Activated T-cell treated with anti-CD3 and anti-CD28 coated beads, Interleukin-2, amount 50 U/mL, for 4 hours (primary cell): ENCODE measurements at regions not wholly inside any gene's neighbourhood (a gene's known extent, or its start where the extent isn't known, plus 50 kb on each side); places are given as distances from the start of the nearest gene placed in this dataset.
"Not testable (repeated sequence)": the region's sequence is repeated elsewhere in the genome, so short reads cannot be mapped to it uniquely, and the experiment has no call there.

Experiments used
- ATAC-seq, 2 donors: fragments of 200-7000 bp; cut with Tn5 transposase; one replicate each; pipeline ENCODE4 v1.10.0; 2021
- DNase-seq: peaks from one replicate; pipeline ENCODE4 v3.0.0-alpha.2; 2020
- H3K27me3 Mint-ChIP-seq: one replicate; pipeline ENCODE4 v1.8.0; 2021; ENCODE audit warnings: low read depth, mixed read lengths
- H3K36me3 Mint-ChIP-seq: one replicate; pipeline ENCODE4 v1.8.0; 2022; ENCODE audit warnings: mixed read lengths; ENCODE audit not compliant: insufficient read depth
- H3K4me1 Mint-ChIP-seq: one replicate; pipeline ENCODE4 v1.8.0; 2021; ENCODE audit warnings: low read depth, mixed read lengths
- H3K4me3 Mint-ChIP-seq: one replicate; pipeline ENCODE4 v1.8.0; 2021; ENCODE audit warnings: mild to moderate bottlenecking, moderate library complexity, mixed read lengths
- H3K9me3 Mint-ChIP-seq: one replicate; pipeline ENCODE4 v1.8.0; 2021; ENCODE audit warnings: mixed read lengths

- DNase-seq (no peak), ATAC-seq (no peak)
- no peaks in the 10 kb centered on the region for H3K4me1 Mint-ChIP-seq
- no peaks in the 10 kb centered on the region for H3K36me3 Mint-ChIP-seq
- H3K4me3 Mint-ChIP-seq: no peak overlapping the region
- H3K27me3 Mint-ChIP-seq: no peaks in the 10 kb centered on the region
- peaks cover 15% of the 10 kb centered on the region for H3K9me3 Mint-ChIP-seq
Observed at GRCh38 chr17:71099003-71099714, 929.8 kb downstream of the KCNJ2 start.

- DNase-seq (no peak), ATAC-seq (no peak)
- Mint-ChIP-seq H3K4me1 (no peaks in the 10 kb centered on the region), H3K9me3 (peaks cover 10% of the 10 kb centered on the region), H3K36me3 (no peaks in the 10 kb centered on the region), H3K4me3 (no peak overlapping the region), H3K27me3 (no peaks in the 10 kb centered on the region)
Observed at GRCh38 chr17:71102777-71103176, 933.4 kb downstream of the KCNJ2 start.

- Mint-ChIP-seq H3K27me3 (no peaks in the 10 kb centered on the region), H3K9me3 (peaks cover 10% of the 10 kb centered on the region), H3K36me3 (no peaks in the 10 kb centered on the region), H3K4me1 (no peaks in the 10 kb centered on the region), H3K4me3 (no peak overlapping the region)
- no peak for DNase-seq
- ATAC-seq: no peak
Observed at GRCh38 chr17:71104225-71104624, 934.9 kb downstream of the KCNJ2 start.

GRCh38 chr17:71106056-71106455 is 936.7 kb downstream of the KCNJ2 start:
- peaks cover 10% of the 10 kb centered on the region for H3K9me3 Mint-ChIP-seq
- H3K27me3 Mint-ChIP-seq, DNase-seq, H3K36me3 Mint-ChIP-seq, H3K4me1 Mint-ChIP-seq, H3K4me3 Mint-ChIP-seq, ATAC-seq: not testable (repeated sequence)

- DNase-seq (no peak), ATAC-seq (no peak)
- H3K27me3 Mint-ChIP-seq: no peaks in the 10 kb centered on the region
- H3K4me3 Mint-ChIP-seq: no peak overlapping the region
- H3K9me3 Mint-ChIP-seq: peaks cover 10% of the 10 kb centered on the region
- H3K36me3 Mint-ChIP-seq: no peaks in the 10 kb centered on the region
- H3K4me1 Mint-ChIP-seq: no peaks in the 10 kb centered on the region
Observed at GRCh38 chr17:71107136-71107535, 937.8 kb downstream of the KCNJ2 start.

- no peak overlapping the region for H3K4me3 Mint-ChIP-seq
- no peaks in the 10 kb centered on the region for H3K36me3 Mint-ChIP-seq
- DNase-seq: no peak
- H3K9me3 Mint-ChIP-seq: peaks cover 4% of the 10 kb centered on the region
- no peak for ATAC-seq
- H3K4me1 Mint-ChIP-seq: no peaks in the 10 kb centered on the region
- H3K27me3 Mint-ChIP-seq: no peaks in the 10 kb centered on the region
Observed at GRCh38 chr17:71109697-71110096, 940.4 kb downstream of the KCNJ2 start.

GRCh38 chr17:71110326-71110725 is 941.0 kb downstream of the KCNJ2 start:
- ATAC-seq: no peak
- Mint-ChIP-seq H3K36me3 (no peaks in the 10 kb centered on the region), H3K27me3 (no peaks in the 10 kb centered on the region), H3K9me3 (peaks cover 4% of the 10 kb centered on the region), H3K4me1 (no peaks in the 10 kb centered on the region), H3K4me3 (no peak overlapping the region)
- no peak for DNase-seq

GRCh38 chr17:71111460-71111859 is 942.1 kb downstream of the KCNJ2 start:
- ATAC-seq: no peak
- no peaks in the 10 kb centered on the region for H3K36me3 Mint-ChIP-seq

GRCh38 chr17:71111934-71112333 is 942.6 kb downstream of the KCNJ2 start:
- no peak for ATAC-seq
- H3K36me3 Mint-ChIP-seq: no peaks in the 10 kb centered on the region
- DNase-seq: no peak
- peaks cover 4% of the 10 kb centered on the region for H3K9me3 Mint-ChIP-seq
- H3K4me3 Mint-ChIP-seq: no peak overlapping the region
- H3K4me1 Mint-ChIP-seq: no peaks in the 10 kb centered on the region
- H3K27me3 Mint-ChIP-seq: no peaks in the 10 kb centered on the region

More at GRCh38 chr17:71111460-71111859, 942.1 kb downstream of the KCNJ2 start:
- no peaks in the 10 kb centered on the region for H3K4me1 Mint-ChIP-seq
- no peak overlapping the region for H3K4me3 Mint-ChIP-seq
- H3K27me3 Mint-ChIP-seq: no peaks in the 10 kb centered on the region
- peaks cover 4% of the 10 kb centered on the region for H3K9me3 Mint-ChIP-seq
- no peak for DNase-seq

GRCh38 chr17:71113347-71113746 is 944.0 kb downstream of the KCNJ2 start:
- Mint-ChIP-seq H3K27me3 (no peaks in the 10 kb centered on the region), H3K4me1 (no peaks in the 10 kb centered on the region), H3K9me3 (peaks cover 8% of the 10 kb centered on the region), H3K4me3 (no peak overlapping the region), H3K36me3 (no peaks in the 10 kb centered on the region)
- DNase-seq: no peak
- no peak for ATAC-seq

- peaks cover 8% of the 10 kb centered on the region for H3K9me3 Mint-ChIP-seq
- no peak for ATAC-seq
- H3K4me3 Mint-ChIP-seq: no peak overlapping the region
- H3K36me3 Mint-ChIP-seq: no peaks in the 10 kb centered on the region
- DNase-seq: no peak
- no peaks in the 10 kb centered on the region for H3K4me1 Mint-ChIP-seq
- no peaks in the 10 kb centered on the region for H3K27me3 Mint-ChIP-seq
Observed at GRCh38 chr17:71114911-71115668, 945.8 kb downstream of the KCNJ2 start.

- no peak for DNase-seq
- H3K9me3 Mint-ChIP-seq: peaks cover 4% of the 10 kb centered on the region
- H3K36me3 Mint-ChIP-seq: no peaks in the 10 kb centered on the region
- H3K27me3 Mint-ChIP-seq: no peaks in the 10 kb centered on the region
- no peak overlapping the region for H3K4me3 Mint-ChIP-seq
- no peaks in the 10 kb centered on the region for H3K4me1 Mint-ChIP-seq
- no peak for ATAC-seq
Observed at GRCh38 chr17:71115669-71115972, 946.3 kb downstream of the KCNJ2 start.

- Mint-ChIP-seq H3K4me3 (no peak overlapping the region), H3K4me1 (no peaks in the 10 kb centered on the region), H3K9me3 (peaks cover 10% of the 10 kb centered on the region), H3K27me3 (no peaks in the 10 kb centered on the region), H3K36me3 (no peaks in the 10 kb centered on the region)
- DNase-seq (no peak), ATAC-seq (no peak)
Observed at GRCh38 chr17:71117466-71117865, 948.1 kb downstream of the KCNJ2 start.

- ATAC-seq (no peak), DNase-seq (no peak)
- Mint-ChIP-seq H3K4me1 (no peaks in the 10 kb centered on the region), H3K9me3 (peaks cover 10% of the 10 kb centered on the region), H3K4me3 (no peak overlapping the region), H3K27me3 (no peaks in the 10 kb centered on the region), H3K36me3 (no peaks in the 10 kb centered on the region)
Observed at GRCh38 chr17:71118039-71118438, 948.7 kb downstream of the KCNJ2 start.

GRCh38 chr17:71127416-71127815 is 958.1 kb downstream of the KCNJ2 start:
- no peaks in the 10 kb centered on the region for H3K4me1 Mint-ChIP-seq
- ATAC-seq: no peak

More at GRCh38 chr17:71127416-71127815, 958.1 kb downstream of the KCNJ2 start:
- no peak overlapping the region for H3K4me3 Mint-ChIP-seq
- peaks cover 7% of the 10 kb centered on the region for H3K9me3 Mint-ChIP-seq
- no peak for DNase-seq
- H3K36me3 Mint-ChIP-seq: no peaks in the 10 kb centered on the region
- peaks cover 2% of the 10 kb centered on the region for H3K27me3 Mint-ChIP-seq
